Stimulated activated CD4-positive, alpha-beta T cell treated with anti-CD3 and anti-CD28 coated beads, TNF-alpha, amount 100 ng/mL, for 24 hours (primary cell): ENCODE measurements at regions not wholly inside any gene's neighbourhood (a gene's known extent, or its start where the extent isn't known, plus 50 kb on each side); places are given as distances from the start of the nearest gene placed in this dataset.

ENCODE experiments used
- DNase-seq, 3 experiments: peaks; one replicate each; pipeline ENCODE4 v3.0.0-alpha.2; 2020; ENCODE audit warnings: low read depth in 3 of 3

- no peak for DNase-seq
Measured at GRCh38 chr3:168157099-168157700, 61.5 kb upstream of the GOLIM4 start.

GRCh38 chr3:168156479-168156878, 60.8 kb upstream of the GOLIM4 start:
- DNase-seq = no peak

- DNase-seq = no peak
Measured at GRCh38 chr3:168155303-168155702, 59.6 kb upstream of the GOLIM4 start.

GRCh38 chr3:168154089-168154488, 58.4 kb upstream of the GOLIM4 start:
- no peak for DNase-seq

- DNase-seq = no peak
Measured at GRCh38 chr3:168152149-168152548, 56.4 kb upstream of the GOLIM4 start.
